Stomach (tissue), 8 donors: ENCODE measurements at regions not wholly inside any gene's neighbourhood (a gene's known extent, or its start where the extent isn't known, plus 50 kb on each side); places are given as distances from the start of the nearest gene placed in this dataset.

ENCODE experiments used
- DNase-seq, 2 donors: peaks; one replicate each; pipeline versions ENCODE4 v3.0.0 to v3.0.0-alpha.2; 2013 to 2019
- H3K27ac ChIP-seq, 5 donors: fragments of 200-600 bp in 4 of 5; sonication (generic) in 4 of 5; one replicate each; pipeline ENCODE4 v1.5.1; 2013 to 2019; ENCODE audit warnings: mild to moderate bottlenecking in 1 of 5, moderate library complexity in 1 of 5
- H3K27me3 ChIP-seq, 3 donors: fragments of 200-600 bp; sonication (generic); one replicate each; pipeline ENCODE4 v1.5.1; 2017 to 2019; ENCODE audit warnings: mixed run types in 1 of 3
- H3K36me3 ChIP-seq, 4 donors: fragments of 200-600 bp; sonication (generic); 1 replicate in 3 of 4; 2 replicates in 1 of 4; pipeline ENCODE4 v1.5.1; 2016 to 2019
- H3K4me1 ChIP-seq, 4 donors: fragments of 200-600 bp; sonication (generic); one replicate each; pipeline ENCODE4 v1.5.1; 2016 to 2019
- H3K4me3 ChIP-seq, 4 donors: fragments of 200-600 bp; sonication (generic) in 3 of 4; one replicate each; pipeline ENCODE4 v1.5.1; 2016 to 2019; ENCODE audit warnings: mild to moderate bottlenecking in 1 of 4
- H3K9me3 ChIP-seq, 4 donors: fragments of 200-600 bp; sonication (generic); one replicate each; pipeline ENCODE4 v1.5.1; 2016 to 2019
- CTCF ChIP-seq, 7 experiments: fragments of 450-650 bp in 4 of 7; fragments of 200-600 bp in 3 of 7; sonication (generic) in 3 of 7; IDR thresholded peaks; one replicate each; pipeline ENCODE4 v1.5.1; 2016 to 2019; ENCODE audit warnings: antibody characterized with exemption in 7 of 7, control low read depth in 2 of 7, mild to moderate bottlenecking in 1 of 7
- EP300 ChIP-seq: sonication (generic); formaldehyde crosslinking; IDR thresholded peaks from one replicate; pipeline ENCODE4 v1.6.1; 2017; ENCODE audit warnings: antibody characterized with exemption
- POLR2A ChIP-seq, 4 donors: fragments of 450-650 bp; IDR thresholded peaks; one replicate each; pipeline ENCODE4 v1.6.1; 2016; ENCODE audit warnings: antibody characterized with exemption in 4 of 4, control low read depth in 2 of 4, mild to moderate bottlenecking in 1 of 4, moderate library complexity in 1 of 4
- POLR2AphosphoS5 ChIP-seq, 3 donors: sonication (generic); formaldehyde crosslinking; IDR thresholded peaks; one replicate each; pipeline ENCODE4 v1.6.1; 2016; ENCODE audit warnings: antibody characterized with exemption in 3 of 3
- WGBS, 5 donors: extraction: QIAGEN DNeasy Blood & Tissue Kit in 3 of 5; methylation state at CpG; one replicate each; pipeline versions ENCODE4 v1.1.5 to v1.1.7; 2013 to 2018; 5-methylcytosine and 5-hydroxymethylcytosine counted together
- intact Hi-C: fragments of 100-400 bp; cut with DNase I; formaldehyde crosslinking; loops from one replicate; pipeline ENCODE4 v1.15.1; 2023; ENCODE audit warnings: low total_unique reads
- donor health status: healthy with polysubstance abuse.
- donor health status: Bipolar disorder and iron deficiency.
- donor health status: healthy.

GRCh38 chr4:123876671-123877101 is 480.1 kb downstream of the SPRY1 start:
- Histone ChIP-seq H3K27me3 (no peaks in the 10 kb centered on the region), H3K36me3 (no peaks in the 10 kb centered on the region), H3K4me3 (no peak overlapping the region), H3K27ac (peak overlapping the region in 1 of 5 donors; percentile 10), H3K4me1 (peaks cover 0 to 6% (median 3%) of the 10 kb centered on the region in 4 donors), H3K9me3 (no peaks in the 10 kb centered on the region)
- WGBS, 5 donors: 57 to 79% (median 72%) methylated on average over 2 of the region's 2 CpGs
- TF ChIP-seq POLR2AphosphoS5 (IDR thresholded peaks at IDR 0.05): no peak
- TF ChIP-seq CTCF (IDR thresholded peaks at IDR 0.05): no peak
- no peak for TF ChIP-seq EP300
- no peak for TF ChIP-seq POLR2A (IDR thresholded peaks at IDR 0.05)
- peak in 1 of 2 donors; percentile 12 for DNase-seq
- intact Hi-C loops: no loop called here

- H3K27ac ChIP-seq: peak overlapping the region in 1 of 5 donors; percentile 5
- H3K27me3 ChIP-seq: no peaks in the 10 kb centered on the region
- intact Hi-C loops: no loop called here
- no peaks in the 10 kb centered on the region for H3K36me3 ChIP-seq
- TF ChIP-seq POLR2A (IDR thresholded peaks at IDR 0.05) (no peak), EP300 (no peak), CTCF (IDR thresholded peaks at IDR 0.05) (no peak), POLR2AphosphoS5 (IDR thresholded peaks at IDR 0.05) (no peak)
- WGBS, 5 donors: 19 to 35% (median 24%) methylated on average over 3 of the region's 3 CpGs
- H3K9me3 ChIP-seq: no peaks in the 10 kb centered on the region
- peak; percentile 45 to 51 for DNase-seq
- H3K4me1 ChIP-seq: peaks cover 0 to 6% (median 3%) of the 10 kb centered on the region in 4 donors
- H3K4me3 ChIP-seq: no peak overlapping the region
These were observed 481.0 kb downstream of the SPRY1 start for GRCh38 chr4:123877551-123877950.

GRCh38 chr4:123878976-123879375 is 482.4 kb downstream of the SPRY1 start:
- intact Hi-C loops: no loop called here
- no peaks in the 10 kb centered on the region for H3K9me3 ChIP-seq
- H3K4me3 ChIP-seq: no peak overlapping the region
- H3K4me1 ChIP-seq: peaks cover 0 to 6% (median 3%) of the 10 kb centered on the region in 4 donors
- H3K27ac ChIP-seq: no peak overlapping the region
- DNase-seq: no peak
- no peak for TF ChIP-seq POLR2AphosphoS5 (IDR thresholded peaks at IDR 0.05)
- TF ChIP-seq EP300: no peak
- no peak for TF ChIP-seq CTCF (IDR thresholded peaks at IDR 0.05)
- TF ChIP-seq POLR2A (IDR thresholded peaks at IDR 0.05): no peak
- whole genome bisulfite sequencing, 5 donors: 90 to 95% (median 91%) methylated on average over 8 of the region's 8 CpGs
- no peaks in the 10 kb centered on the region for H3K27me3 ChIP-seq
- no peaks in the 10 kb centered on the region for H3K36me3 ChIP-seq

GRCh38 chr4:123880631-123881030 is 484.0 kb downstream of the SPRY1 start:
- Histone ChIP-seq H3K27ac (no peak overlapping the region), H3K36me3 (no peaks in the 10 kb centered on the region), H3K4me3 (no peak overlapping the region), H3K4me1 (peaks cover 0 to 6% (median 3%) of the 10 kb centered on the region in 4 donors), H3K27me3 (no peaks in the 10 kb centered on the region), H3K9me3 (peaks cover 0 to 3% (median 0%) of the 10 kb centered on the region in 4 donors)
- intact Hi-C loops: no loop called here
- no peak for DNase-seq
- TF ChIP-seq POLR2A (IDR thresholded peaks at IDR 0.05) (no peak), EP300 (no peak), CTCF (IDR thresholded peaks at IDR 0.05) (no peak), POLR2AphosphoS5 (IDR thresholded peaks at IDR 0.05) (no peak)
- 21 to 45% (median 38%) methylated on average over 3 of the region's 3 CpGs for WGBS, 5 donors
